Activated naive CD4-positive, alpha-beta T cell treated with anti-CD3 and anti-CD28 coated beads for 36 hours (primary cell): ENCODE measurements at regions not wholly inside any gene's neighbourhood (a gene's known extent, or its start where the extent isn't known, plus 50 kb on each side); places are given as distances from the start of the nearest gene placed in this dataset.

Experiments used
- CTCF ChIA-PET: fragments of 350-600 bp; sonication (Branson Sonifier 250); formaldehyde crosslinking; loops from one replicate; lab custom pipeline; 2021; ENCODE audit warnings: antibody characterized with exemption; lab: Charles Lee
- DNase-seq: peaks from one replicate; pipeline ENCODE4 v3.0.0-alpha.2; 2020
- H3K27ac Mint-ChIP-seq: one replicate; pipeline ENCODE4 v1.8.0; 2021; ENCODE audit warnings: mild to moderate bottlenecking, mixed read lengths
- H3K27me3 Mint-ChIP-seq: one replicate; pipeline ENCODE4 v1.8.0; 2021; ENCODE audit warnings: low read depth, mixed read lengths
- H3K36me3 Mint-ChIP-seq: one replicate; pipeline ENCODE4 v1.8.0; 2021; ENCODE audit warnings: low read depth, mixed read lengths
- H3K4me1 Mint-ChIP-seq: one replicate; pipeline ENCODE4 v1.8.0; 2021; ENCODE audit warnings: low read depth, mixed read lengths
- H3K4me3 Mint-ChIP-seq: one replicate; pipeline ENCODE4 v1.8.0; 2021; ENCODE audit warnings: mild to moderate bottlenecking, moderate library complexity, mixed read lengths
- H3K9me3 Mint-ChIP-seq: one replicate; pipeline ENCODE4 v1.8.0; 2021; ENCODE audit warnings: mixed read lengths
- intact Hi-C: fragments of 100-400 bp; cut with micrococcal nuclease; formaldehyde crosslinking; loops from one replicate; pipeline ENCODE4 v1.15.1; 2023

GRCh38 chr5:109946610-109947009 lies 256.9 kb downstream of the MAN2A1 start:
- H3K36me3 Mint-ChIP-seq, result no peaks in the 10 kb centered on the region
- peaks cover 22% of the 10 kb centered on the region for H3K4me1 Mint-ChIP-seq
- DNase-seq, result no peak
- H3K27me3 Mint-ChIP-seq, result no peaks in the 10 kb centered on the region
- no peak overlapping the region for H3K4me3 Mint-ChIP-seq
- intact Hi-C loops, result no loop called here
- no peak overlapping the region for H3K27ac Mint-ChIP-seq
- H3K9me3 Mint-ChIP-seq, result no peaks in the 10 kb centered on the region
- CTCF ChIA-PET, result no interaction called here

GRCh38 chr5:109947667-109948066 lies 257.9 kb downstream of the MAN2A1 start:
- H3K27ac Mint-ChIP-seq, result no peak overlapping the region
- no peaks in the 10 kb centered on the region for H3K9me3 Mint-ChIP-seq
- intact Hi-C loops, result no loop called here
- peaks cover 22% of the 10 kb centered on the region for H3K4me1 Mint-ChIP-seq
- H3K27me3 Mint-ChIP-seq, result no peaks in the 10 kb centered on the region
- no peaks in the 10 kb centered on the region for H3K36me3 Mint-ChIP-seq
- no peak for DNase-seq
- CTCF ChIA-PET, result no interaction called here
- no peak overlapping the region for H3K4me3 Mint-ChIP-seq

- H3K27me3 Mint-ChIP-seq, result no peaks in the 10 kb centered on the region
- CTCF ChIA-PET, result no interaction called here
- DNase-seq, result no peak
Measured at GRCh38 chr5:109950634-109951033, 260.9 kb downstream of the MAN2A1 start.

GRCh38 chr5:109951348-109951747 lies 261.6 kb downstream of the MAN2A1 start:
- Mint-ChIP-seq H3K4me1 (peaks cover 4% of the 10 kb centered on the region), H3K27me3 (no peaks in the 10 kb centered on the region), H3K27ac (no peak overlapping the region), H3K9me3 (no peaks in the 10 kb centered on the region), H3K4me3 (no peak overlapping the region), H3K36me3 (no peaks in the 10 kb centered on the region)
- CTCF ChIA-PET, result interaction anchor here (0.8 to 1.1 kb wide), 2 partner anchors 48 to 104 kb away, joined by 3 read pairs; no protein-coding TSS in a partner anchor
- intact Hi-C loops, result no loop called here
- DNase-seq, result no peak

More at GRCh38 chr5:109950634-109951033, 260.9 kb downstream of the MAN2A1 start:
- H3K4me3 Mint-ChIP-seq, result no peak overlapping the region
- no peak overlapping the region for H3K27ac Mint-ChIP-seq
- intact Hi-C loops, result no loop called here
- H3K36me3 Mint-ChIP-seq, result no peaks in the 10 kb centered on the region
- peaks cover 8% of the 10 kb centered on the region for H3K4me1 Mint-ChIP-seq
- H3K9me3 Mint-ChIP-seq, result no peaks in the 10 kb centered on the region

- DNase-seq, result no peak
- peaks cover 1% of the 10 kb centered on the region for H3K4me1 Mint-ChIP-seq
- no peaks in the 10 kb centered on the region for H3K36me3 Mint-ChIP-seq
- CTCF ChIA-PET, result interaction anchor here (0.8 to 1.4 kb wide), 3 partner anchors 32 to 104 kb away, joined by 3 to 4 read pairs (median 3); no protein-coding TSS in a partner anchor
- no peaks in the 10 kb centered on the region for H3K27me3 Mint-ChIP-seq
- intact Hi-C loops, result no loop called here
- no peak overlapping the region for H3K27ac Mint-ChIP-seq
- H3K9me3 Mint-ChIP-seq, result no peaks in the 10 kb centered on the region
- H3K4me3 Mint-ChIP-seq, result no peak overlapping the region
Measured at GRCh38 chr5:109951758-109952157, 262.0 kb downstream of the MAN2A1 start.

GRCh38 chr5:109953761-109954160 lies 264.0 kb downstream of the MAN2A1 start:
- CTCF ChIA-PET, result no interaction called here
- Mint-ChIP-seq H3K4me1 (peaks cover 7% of the 10 kb centered on the region), H3K27me3 (no peaks in the 10 kb centered on the region), H3K9me3 (no peaks in the 10 kb centered on the region), H3K4me3 (no peak overlapping the region), H3K27ac (no peak overlapping the region), H3K36me3 (no peaks in the 10 kb centered on the region)
- no peak for DNase-seq
- intact Hi-C loops, result no loop called here

GRCh38 chr5:109956884-109957283 lies 267.2 kb downstream of the MAN2A1 start:
- CTCF ChIA-PET, result no interaction called here
- Mint-ChIP-seq H3K27ac (no peak overlapping the region), H3K4me1 (peaks cover 12% of the 10 kb centered on the region), H3K27me3 (no peaks in the 10 kb centered on the region), H3K4me3 (no peak overlapping the region), H3K36me3 (no peaks in the 10 kb centered on the region), H3K9me3 (no peaks in the 10 kb centered on the region)
- no peak for DNase-seq
- intact Hi-C loops, result no loop called here

- CTCF ChIA-PET, result interaction anchor here (0.6 kb wide), 1 partner anchor 126 kb away, joined by 3 read pairs; no protein-coding TSS in a partner anchor
Measured at GRCh38 chr5:109958082-109958481, 268.4 kb downstream of the MAN2A1 start.

GRCh38 chr5:109959652-109960051 lies 269.9 kb downstream of the MAN2A1 start:
- Mint-ChIP-seq H3K36me3 (no peaks in the 10 kb centered on the region), H3K27ac (no peak overlapping the region)
- CTCF ChIA-PET, result no interaction called here

More at GRCh38 chr5:109958082-109958481, 268.4 kb downstream of the MAN2A1 start:
- no peak overlapping the region for H3K4me3 Mint-ChIP-seq
- no peaks in the 10 kb centered on the region for H3K27me3 Mint-ChIP-seq
- no peak for DNase-seq
- no peak overlapping the region for H3K27ac Mint-ChIP-seq
- H3K4me1 Mint-ChIP-seq, result peaks cover 18% of the 10 kb centered on the region
- no peaks in the 10 kb centered on the region for H3K36me3 Mint-ChIP-seq
- intact Hi-C loops, result no loop called here
- H3K9me3 Mint-ChIP-seq, result no peaks in the 10 kb centered on the region

GRCh38 chr5:109961751-109962150 lies 272.0 kb downstream of the MAN2A1 start:
- no peaks in the 10 kb centered on the region for H3K9me3 Mint-ChIP-seq
- CTCF ChIA-PET, result no interaction called here
- H3K27me3 Mint-ChIP-seq, result no peaks in the 10 kb centered on the region
- intact Hi-C loops, result loop anchor here (1.0 to 2.0 kb wide), 3 partner anchors 16 to 271 kb away; no protein-coding TSS in a partner anchor
- no peak overlapping the region for H3K4me3 Mint-ChIP-seq
- H3K36me3 Mint-ChIP-seq, result no peaks in the 10 kb centered on the region
- H3K4me1 Mint-ChIP-seq, result peaks cover 27% of the 10 kb centered on the region
- no peak for DNase-seq
- H3K27ac Mint-ChIP-seq, result no peak overlapping the region

More at GRCh38 chr5:109959652-109960051, 269.9 kb downstream of the MAN2A1 start:
- Mint-ChIP-seq H3K9me3 (no peaks in the 10 kb centered on the region), H3K27me3 (no peaks in the 10 kb centered on the region), H3K4me1 (peaks cover 24% of the 10 kb centered on the region), H3K4me3 (no peak overlapping the region)
- intact Hi-C loops, result no loop called here
- no peak for DNase-seq

- H3K36me3 Mint-ChIP-seq, result no peaks in the 10 kb centered on the region
- intact Hi-C loops, result loop anchor here (1.0 to 2.0 kb wide), 6 partner anchors 18 to 272 kb away; no protein-coding TSS in a partner anchor
- DNase-seq, result no peak
- CTCF ChIA-PET, result no interaction called here
- H3K27me3 Mint-ChIP-seq, result no peaks in the 10 kb centered on the region
- H3K27ac Mint-ChIP-seq, result no peak overlapping the region
- no peak overlapping the region for H3K4me3 Mint-ChIP-seq
- H3K9me3 Mint-ChIP-seq, result no peaks in the 10 kb centered on the region
- H3K4me1 Mint-ChIP-seq, result peaks cover 27% of the 10 kb centered on the region
Measured at GRCh38 chr5:109962882-109963603, 273.3 kb downstream of the MAN2A1 start.

- no peak overlapping the region for H3K4me3 Mint-ChIP-seq
- intact Hi-C loops, result no loop called here
- no peak overlapping the region for H3K27ac Mint-ChIP-seq
- no peaks in the 10 kb centered on the region for H3K36me3 Mint-ChIP-seq
- no peaks in the 10 kb centered on the region for H3K27me3 Mint-ChIP-seq
- H3K9me3 Mint-ChIP-seq, result no peaks in the 10 kb centered on the region
- peaks cover 16% of the 10 kb centered on the region for H3K4me1 Mint-ChIP-seq
- no peak for DNase-seq
- CTCF ChIA-PET, result no interaction called here
Measured at GRCh38 chr5:109964136-109964535, 274.4 kb downstream of the MAN2A1 start.

- Mint-ChIP-seq H3K4me3 (no peak overlapping the region), H3K27me3 (no peaks in the 10 kb centered on the region), H3K36me3 (no peaks in the 10 kb centered on the region), H3K27ac (no peak overlapping the region), H3K4me1 (peaks cover 15% of the 10 kb centered on the region), H3K9me3 (no peaks in the 10 kb centered on the region)
- CTCF ChIA-PET, result no interaction called here
- intact Hi-C loops, result no loop called here
- no peak for DNase-seq
Measured at GRCh38 chr5:109965634-109966033, 275.9 kb downstream of the MAN2A1 start.
